Ovary (tissue), 7 donors: ENCODE measurements at regions not wholly inside any gene's neighbourhood (a gene's known extent, or its start where the extent isn't known, plus 50 kb on each side); places are given as distances from the start of the nearest gene placed in this dataset.

ENCODE experiments used
- DNase-seq, 5 donors: peaks; one replicate each; pipeline ENCODE4 v3.0.0-alpha.2; 2019 to 2020
- H3K27ac ChIP-seq, 2 donors: fragments of 200-600 bp; one replicate each; pipeline versions ENCODE4 v1.5.1 to v1.8.0; 2019 to 2022
- H3K27me3 ChIP-seq: fragments of 200-600 bp; one replicate; pipeline ENCODE4 v1.8.0; 2022
- H3K36me3 ChIP-seq: fragments of 200-600 bp; sonication (generic); one replicate; pipeline ENCODE4 v1.5.1; 2019
- H3K4me1 ChIP-seq: one replicate; pipeline ENCODE4 v1.8.1; 2013; ENCODE audit warnings: mild to moderate bottlenecking, moderate library complexity; ENCODE audit not compliant: insufficient read depth
- H3K4me3 ChIP-seq: fragments of 200-600 bp; sonication (generic); one replicate; pipeline ENCODE4 v1.5.1; 2017
- H3K9me3 ChIP-seq, 2 donors: fragments of 200-600 bp in 1 of 2; sonication (generic) in 1 of 2; one replicate each; pipeline versions ENCODE4 v1.5.1 to v1.8.1; 2013 to 2019; ENCODE audit warnings: mild to moderate bottlenecking in 1 of 2, moderate library complexity in 1 of 2
- CTCF ChIP-seq, 3 donors: fragments of 450-650 bp in 2 of 3; fragments of 200-600 bp in 1 of 3; IDR thresholded peaks; one replicate each; pipeline versions ENCODE4 v1.5.1 to v1.8.0; 2016 to 2022; ENCODE audit warnings: antibody characterized with exemption in 3 of 3, mild to moderate bottlenecking in 1 of 3
- EP300 ChIP-seq: sonication (generic); formaldehyde crosslinking; IDR thresholded peaks from one replicate; pipeline ENCODE4 v1.6.1; 2017; ENCODE audit warnings: antibody characterized with exemption
- POLR2A ChIP-seq: fragments of 450-650 bp; IDR thresholded peaks from one replicate; pipeline ENCODE4 v1.6.1; 2017; ENCODE audit warnings: antibody characterized with exemption, mild to moderate bottlenecking, moderate library complexity
- WGBS, 3 donors: extraction: QIAGEN DNeasy Blood & Tissue Kit in 1 of 3; methylation state at CpG; one replicate each; pipeline versions ENCODE4 v1.1.5 to v1.1.7; 2013 to 2017; 5-methylcytosine and 5-hydroxymethylcytosine counted together
- intact Hi-C, 4 donors: fragments of 100-400 bp; cut with DNase I; formaldehyde crosslinking; loops; one replicate each; pipeline versions ENCODE4 v1.11.0 to v1.15.1; 2022 to 2023
- donor health status: DM: no; HTN: no; CAD: no; lungs with moderate emphysema.
- donor health status: DM: no; HTN: no; CAD: no.
- donor health status: Bipolar disorder and iron deficiency.
- donor health status: DM: no; HTN: no; CAD: no.
- donor health status: DM: yes; HTN: yes; CAD: no.

GRCh38 chr20:47423586-47423985 lies 67.1 kb upstream of the ZMYND8 start:
- H3K9me3 ChIP-seq: no peaks in the 10 kb centered on the region
- intact Hi-C loops: loop anchor here in 1 of 4 donors (10.0 kb wide), 1 partner anchor 71 kb away; no protein-coding TSS in a partner anchor
- H3K36me3 ChIP-seq: no peaks in the 10 kb centered on the region
- no peaks in the 10 kb centered on the region for H3K27me3 ChIP-seq
- WGBS, 3 donors: 81 to 88% (median 85%) methylated on average over 5 of the region's 5 CpGs
- H3K4me1 ChIP-seq: no peaks in the 10 kb centered on the region
- no peak overlapping the region for H3K27ac ChIP-seq
- TF ChIP-seq CTCF (IDR thresholded peaks at IDR 0.05): no peak
- TF ChIP-seq POLR2A: no peak
- no peak for TF ChIP-seq EP300
- DNase-seq: no peak
- H3K4me3 ChIP-seq: no peak overlapping the region

- H3K4me1 ChIP-seq: no peaks in the 10 kb centered on the region
- no peak overlapping the region for H3K4me3 ChIP-seq
- WGBS, 3 donors: 95 to 99% (median 97%) methylated on average over 2 of the region's 2 CpGs
- DNase-seq: no peak
- no peak for TF ChIP-seq POLR2A
- TF ChIP-seq CTCF (IDR thresholded peaks at IDR 0.05): no peak
- TF ChIP-seq EP300: no peak
- no peaks in the 10 kb centered on the region for H3K27me3 ChIP-seq
- H3K27ac ChIP-seq: no peak overlapping the region
- H3K36me3 ChIP-seq: no peaks in the 10 kb centered on the region
- intact Hi-C loops: loop anchor here in 1 of 4 donors (10.0 kb wide), 1 partner anchor 68 kb away; no protein-coding TSS in a partner anchor
- H3K9me3 ChIP-seq: no peaks in the 10 kb centered on the region
Measured at GRCh38 chr20:47427067-47427466, 70.6 kb upstream of the ZMYND8 start.

- Histone ChIP-seq H3K9me3 (no peaks in the 10 kb centered on the region), H3K27me3 (no peaks in the 10 kb centered on the region), H3K36me3 (no peaks in the 10 kb centered on the region), H3K27ac (no peak overlapping the region), H3K4me3 (no peak overlapping the region), H3K4me1 (no peaks in the 10 kb centered on the region)
- no peak for TF ChIP-seq POLR2A
- WGBS, 3 donors: 76 to 88% (median 86%) methylated on average over 4 of the region's 4 CpGs
- intact Hi-C loops: loop anchor here in 1 of 4 donors (10.0 kb wide), 1 partner anchor 67 kb away; no protein-coding TSS in a partner anchor
- no peak for DNase-seq
Measured at GRCh38 chr20:47427746-47428145, 71.2 kb upstream of the ZMYND8 start.

GRCh38 chr20:47428164-47428563 lies 71.7 kb upstream of the ZMYND8 start:
- TF ChIP-seq CTCF (IDR thresholded peaks at IDR 0.05): no peak
- TF ChIP-seq EP300: no peak
- no peak for TF ChIP-seq POLR2A
- H3K4me1 ChIP-seq: no peaks in the 10 kb centered on the region
- intact Hi-C loops: loop anchor here in 1 of 4 donors (10.0 kb wide), 1 partner anchor 67 kb away; no protein-coding TSS in a partner anchor
- H3K27ac ChIP-seq: no peak overlapping the region
- H3K27me3 ChIP-seq: no peaks in the 10 kb centered on the region
- no peaks in the 10 kb centered on the region for H3K36me3 ChIP-seq
- no peaks in the 10 kb centered on the region for H3K9me3 ChIP-seq
- no peak for DNase-seq
- 52 to 65% (median 53%) methylated on average over 3 of the region's 3 CpGs for WGBS, 3 donors
- no peak overlapping the region for H3K4me3 ChIP-seq

GRCh38 chr20:47428851-47429336 lies 72.4 kb upstream of the ZMYND8 start:
- Histone ChIP-seq H3K36me3 (no peaks in the 10 kb centered on the region), H3K27me3 (no peaks in the 10 kb centered on the region), H3K9me3 (no peaks in the 10 kb centered on the region), H3K4me3 (no peak overlapping the region), H3K4me1 (no peaks in the 10 kb centered on the region), H3K27ac (no peak overlapping the region)
- intact Hi-C loops: loop anchor here in 1 of 4 donors (10.0 kb wide), 1 partner anchor 66 kb away; no protein-coding TSS in a partner anchor
- no peak for TF ChIP-seq POLR2A
- no peak for TF ChIP-seq EP300
- no peak for TF ChIP-seq CTCF (IDR thresholded peaks at IDR 0.05)
- 78 to 83% (median 79%) methylated on average over 4 of the region's 4 CpGs for WGBS, 3 donors
- no peak for DNase-seq
